ENCODE measurements at regions not wholly inside any gene's neighbourhood (a gene's known extent, or its start where the extent isn't known, plus 50 kb on each side); places are given as distances from the start of the nearest gene placed in this dataset.

DNA sequence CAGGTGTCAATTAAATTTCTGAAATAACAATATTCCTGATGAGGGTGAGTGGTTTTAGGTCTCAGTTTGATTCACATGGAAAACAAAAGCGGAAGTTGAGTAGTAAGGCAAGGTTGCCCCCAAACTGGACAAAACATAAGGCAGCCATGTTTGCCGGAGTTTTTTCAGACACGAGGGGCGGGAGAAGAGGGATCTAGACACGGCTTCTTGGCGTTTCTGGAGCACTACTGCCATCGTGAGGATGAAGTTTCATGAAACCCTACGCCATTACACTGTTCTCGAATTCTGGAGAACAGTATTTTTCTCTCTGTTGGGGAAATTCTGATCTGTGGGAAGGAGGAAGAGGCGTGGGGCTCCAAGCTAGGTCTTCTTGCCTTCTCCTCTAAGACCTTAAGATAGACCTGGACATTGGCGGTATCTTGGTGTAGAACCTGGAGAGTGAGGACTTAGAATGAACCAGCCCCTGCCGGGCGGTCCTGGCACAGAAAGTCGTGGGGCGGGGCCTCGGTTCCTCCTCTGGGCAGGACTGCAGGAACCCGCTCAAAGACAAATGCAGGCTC, 160.3 kb downstream of the OR13H1 start:
- DNase-seq = peak; percentile 92

DNA sequence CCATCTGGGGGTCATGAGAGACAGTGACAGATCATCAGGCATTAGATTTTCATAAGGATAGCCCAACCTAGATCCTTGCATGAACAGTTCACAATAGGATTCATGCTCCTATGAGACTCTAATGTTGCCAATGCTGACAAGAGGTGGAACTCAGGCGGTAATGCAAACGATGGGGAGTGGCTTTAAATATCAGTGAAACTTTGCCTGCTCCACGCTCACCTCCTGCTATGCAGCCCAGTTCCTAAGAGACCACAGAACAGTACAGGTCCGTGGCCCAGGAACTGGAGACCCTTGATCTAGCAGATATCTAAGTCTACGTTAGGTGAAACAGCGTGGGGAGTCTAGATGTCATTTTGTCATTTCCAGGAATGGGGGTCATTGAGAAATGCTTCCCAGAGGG, 165.7 kb downstream of the OR13H1 start:
- no peak for DNase-seq

DNA sequence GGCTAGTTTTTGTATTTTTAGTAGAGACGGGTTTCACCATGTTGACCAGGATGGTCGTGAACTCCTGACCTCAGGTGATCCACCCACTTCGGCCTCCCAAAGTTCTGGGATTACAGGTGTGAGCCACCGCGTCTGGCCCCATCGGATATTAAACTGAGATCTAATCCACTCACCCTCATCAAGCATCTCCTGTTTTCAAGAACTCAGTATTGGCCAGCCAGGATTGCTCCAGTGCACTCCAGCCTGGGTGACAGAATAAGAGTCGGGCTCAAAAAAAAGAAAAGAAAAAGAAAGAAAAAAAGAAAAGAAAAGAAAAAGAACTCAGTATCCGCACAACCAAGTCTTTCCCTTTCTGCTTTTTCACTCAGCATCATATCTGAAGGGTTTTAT, 167.6 kb downstream of the OR13H1 start:
- DNase-seq = no peak

DNA sequence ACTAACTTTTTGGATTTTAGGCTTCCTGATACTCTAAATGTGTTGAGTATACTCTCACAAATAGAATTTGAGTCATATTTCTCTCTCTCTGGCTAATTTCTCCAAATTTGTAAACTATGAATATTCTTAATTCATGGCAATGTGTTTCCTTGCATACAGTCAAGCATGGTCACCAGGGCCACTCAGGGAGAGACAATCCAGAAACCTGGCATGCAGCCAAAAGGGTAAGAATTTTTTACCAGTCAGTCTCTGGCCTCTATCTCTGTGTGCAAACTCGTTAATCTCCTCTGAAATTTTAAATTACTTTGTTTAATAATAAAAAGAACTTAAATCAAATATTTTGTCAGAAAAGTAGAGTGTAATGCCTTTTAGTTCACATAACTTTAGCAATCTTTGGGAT, 179.8 kb downstream of the OR13H1 start:
- DNase-seq = no peak

DNA sequence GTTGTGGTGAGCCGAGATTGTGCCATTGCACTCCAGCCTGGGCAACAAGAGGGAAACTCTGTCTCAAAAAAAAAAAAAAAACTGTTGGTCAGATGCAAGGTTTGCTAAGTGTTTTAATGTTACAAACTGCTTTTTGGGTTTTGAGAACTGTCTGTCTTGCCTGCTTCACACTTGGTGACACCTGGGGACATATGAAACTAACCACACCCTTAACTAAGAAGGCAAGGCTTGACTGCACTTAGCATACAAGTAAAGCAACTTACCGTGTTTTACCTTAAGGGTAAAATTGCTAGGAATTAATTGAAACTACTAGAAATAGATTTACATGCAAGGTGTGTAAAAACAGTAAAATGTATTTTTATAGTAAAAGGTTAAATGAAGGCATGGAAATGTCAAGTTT, 180.4 kb downstream of the OR13H1 start:
- DNase-seq = no peak

DNA sequence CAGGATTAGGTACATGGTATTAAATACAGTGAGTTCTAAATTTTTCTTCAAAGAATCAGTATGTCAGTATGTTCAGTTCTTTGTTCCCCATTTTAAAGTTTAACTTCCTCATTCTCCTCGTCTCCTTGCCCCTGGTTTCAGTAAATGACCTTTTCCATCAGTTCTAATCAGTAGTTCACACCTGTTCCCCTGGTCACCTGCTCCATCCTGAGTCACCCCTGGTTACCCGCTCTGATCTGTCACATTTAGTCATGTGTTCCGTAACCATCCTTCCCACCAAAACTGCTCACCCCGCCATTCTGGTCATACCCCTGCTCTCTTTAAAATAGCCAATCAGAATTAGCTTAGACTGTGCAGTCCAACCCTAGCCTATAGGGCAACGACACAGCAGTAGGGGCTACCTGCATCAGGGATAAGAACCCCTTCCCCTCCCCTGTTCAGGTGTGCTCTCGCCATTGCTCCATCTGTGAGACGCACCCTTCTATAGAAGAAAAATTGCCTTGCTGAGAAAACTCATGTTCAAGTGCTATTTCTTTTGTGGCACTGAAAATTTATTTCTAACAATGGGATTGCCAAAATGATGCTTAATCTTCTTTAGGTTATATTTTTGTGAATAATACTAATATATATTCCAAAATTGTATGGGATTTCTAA, 181.3 kb downstream of the OR13H1 start:
- no peak for DNase-seq

DNA sequence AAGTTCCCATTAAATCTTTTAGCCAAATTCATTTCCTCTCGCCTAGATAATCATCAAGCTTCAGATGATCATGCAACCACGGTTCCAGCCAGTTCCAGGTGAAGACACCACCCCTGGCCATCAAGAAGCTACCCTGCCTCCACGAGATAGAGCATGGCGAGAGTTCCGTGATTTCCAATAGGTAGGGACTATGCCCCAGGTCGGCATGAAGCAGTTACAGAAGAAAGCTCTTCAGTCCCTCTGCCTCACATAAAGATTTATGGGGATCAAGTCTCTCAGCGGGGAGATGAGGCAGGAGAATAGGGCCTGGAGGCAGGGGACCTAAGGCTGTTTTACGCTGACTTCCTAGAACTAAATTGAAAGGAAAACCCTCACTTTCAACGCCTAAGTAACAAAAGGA, 183.9 kb downstream of the OR13H1 start:
- no peak for DNase-seq

DNA sequence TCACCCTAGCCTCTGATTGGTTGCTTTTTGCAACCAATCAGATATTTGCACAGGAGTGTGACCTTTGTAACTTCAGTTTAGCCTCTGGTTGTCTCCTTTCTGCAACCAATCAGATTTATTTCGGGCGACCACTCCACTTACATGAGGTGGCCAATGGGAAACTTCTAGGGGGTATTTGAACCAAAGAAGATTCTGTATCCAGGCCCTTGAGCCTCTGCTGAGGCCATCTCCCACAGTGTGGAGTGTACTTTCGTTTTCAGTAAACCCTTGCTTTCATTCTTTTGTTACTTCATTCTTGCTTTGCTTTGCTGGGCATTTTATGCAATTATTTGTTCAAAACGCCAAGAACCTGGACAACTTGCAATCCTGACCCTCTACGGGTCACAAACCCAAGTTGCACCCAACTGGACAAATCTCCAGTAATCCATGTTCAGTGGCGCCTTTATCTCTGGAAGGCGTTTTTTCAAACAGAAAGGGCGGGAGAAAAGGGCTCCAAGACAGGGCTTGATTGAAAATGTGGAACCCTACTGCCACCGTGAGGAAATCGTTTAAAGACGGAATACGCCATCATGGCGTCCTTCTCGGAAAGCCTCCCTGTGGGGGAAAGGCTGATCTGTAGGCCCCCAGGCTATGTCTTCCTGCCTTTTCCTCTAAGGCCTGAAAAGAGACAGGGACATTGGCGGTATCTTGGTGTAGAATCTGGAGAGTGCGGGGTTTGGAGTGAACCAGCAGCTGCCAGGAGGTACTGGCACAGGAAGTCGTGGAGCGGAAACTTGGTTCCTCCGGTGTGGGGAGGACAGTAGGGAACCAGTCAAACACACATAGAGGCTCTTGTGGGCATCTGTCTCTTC, 184.6 kb downstream of the OR13H1 start:
- peak; percentile 84 for DNase-seq

DNA sequence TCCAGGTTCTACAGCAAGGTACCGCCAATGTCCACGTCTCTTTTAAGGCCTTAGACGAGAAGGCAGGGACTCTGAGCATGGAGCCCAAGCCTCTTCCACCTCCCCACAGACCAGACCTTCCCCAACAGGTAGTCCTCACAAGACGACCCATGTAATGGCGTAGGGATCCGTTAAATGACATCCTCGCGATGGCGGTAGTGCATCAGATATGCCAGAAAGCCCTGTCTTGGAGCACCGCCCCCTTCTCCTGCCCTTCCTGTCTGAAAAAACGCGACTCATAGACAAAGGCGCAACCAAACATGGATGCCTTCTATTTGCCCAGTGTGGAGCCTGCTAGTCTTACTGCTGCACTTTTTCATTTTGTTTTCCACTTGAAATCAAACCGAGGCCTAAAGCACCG, 185.4 kb downstream of the OR13H1 start:
- DNase-seq = peak; percentile 89

DNA sequence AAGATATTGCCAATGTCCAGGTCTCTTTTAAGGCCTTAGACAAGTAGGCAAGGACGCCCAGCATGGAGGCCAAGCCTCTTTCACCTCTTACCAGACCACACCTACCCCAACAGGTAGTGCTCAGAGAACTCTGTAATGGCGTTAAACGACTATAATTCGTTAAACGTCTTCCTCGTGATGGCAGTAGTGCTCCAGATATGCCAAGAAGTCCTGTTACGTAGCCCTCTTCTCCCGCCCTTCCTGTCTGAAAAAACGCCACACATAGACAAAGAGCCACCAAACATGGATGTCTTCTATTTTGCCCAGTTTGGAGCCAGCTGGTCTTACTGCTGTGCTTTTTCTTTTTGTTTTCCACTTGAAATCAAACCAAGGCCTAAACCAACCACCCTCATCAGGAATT, 190.7 kb downstream of the OR13H1 start:
- DNase-seq = peak; percentile 86

DNA sequence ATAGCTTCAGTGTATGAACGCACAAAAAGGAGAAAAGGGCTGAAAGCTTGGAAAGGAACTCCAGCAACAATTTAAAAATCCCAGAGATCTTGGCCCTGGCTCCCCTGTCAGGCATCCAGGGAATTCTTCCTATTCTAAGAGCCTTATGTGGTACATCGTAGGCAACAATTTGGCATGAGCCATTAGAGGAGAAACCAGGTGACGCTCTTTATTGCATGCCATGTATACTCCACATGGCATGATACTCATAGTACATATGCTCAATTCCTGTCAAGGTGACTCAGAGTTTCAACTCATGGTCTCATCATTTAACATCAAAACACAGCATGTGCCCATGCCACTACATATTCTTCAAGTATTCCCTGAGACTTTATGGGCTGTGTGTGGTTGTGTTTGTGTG, 191.3 kb downstream of the OR13H1 start:
- DNase-seq = no peak

DNA sequence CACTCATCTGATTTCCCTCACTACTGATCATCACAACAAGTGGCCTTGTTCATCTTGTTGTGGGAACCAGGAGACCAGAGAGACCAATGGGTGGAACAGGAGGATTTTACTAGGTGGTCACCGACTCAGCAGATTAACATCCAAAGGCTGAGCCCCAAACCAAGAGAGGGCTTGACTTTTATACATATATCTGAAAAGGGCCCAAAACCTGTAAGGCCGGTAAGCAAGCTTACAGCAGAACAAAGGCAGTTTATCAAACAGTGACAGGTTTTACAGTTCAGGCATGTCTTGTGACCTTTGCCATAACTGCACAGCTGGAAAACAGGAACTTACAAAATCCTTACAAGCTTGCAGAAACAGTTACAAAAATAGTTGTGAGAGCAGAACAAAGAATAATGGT, 195.9 kb downstream of the OR13H1 start:
- no peak for DNase-seq

DNA sequence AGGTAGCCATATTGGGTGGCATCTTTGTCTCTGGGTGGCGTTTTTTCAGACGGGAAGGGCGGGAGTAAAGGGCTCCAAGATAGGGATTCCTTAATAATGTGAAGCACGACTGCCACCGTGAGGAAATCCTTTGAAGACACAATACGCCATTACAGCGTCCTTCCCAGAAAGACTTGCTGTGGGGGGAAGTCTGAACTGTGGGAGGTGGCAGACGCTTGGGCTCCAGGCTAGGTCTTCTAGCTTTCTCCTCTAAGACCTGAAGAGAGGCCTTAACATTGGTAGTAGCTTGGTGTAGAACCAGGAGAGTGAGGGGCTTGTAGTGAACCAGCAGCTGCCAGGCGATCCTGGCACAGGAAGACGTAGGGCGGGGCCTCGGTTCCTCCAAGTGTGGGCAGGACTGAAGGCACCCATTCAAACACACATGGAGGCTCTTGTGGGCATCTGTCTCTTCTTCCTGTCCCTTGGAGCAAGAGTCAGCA, 197.3 kb downstream of the OR13H1 start:
- peak; percentile 89 for DNase-seq

DNA sequence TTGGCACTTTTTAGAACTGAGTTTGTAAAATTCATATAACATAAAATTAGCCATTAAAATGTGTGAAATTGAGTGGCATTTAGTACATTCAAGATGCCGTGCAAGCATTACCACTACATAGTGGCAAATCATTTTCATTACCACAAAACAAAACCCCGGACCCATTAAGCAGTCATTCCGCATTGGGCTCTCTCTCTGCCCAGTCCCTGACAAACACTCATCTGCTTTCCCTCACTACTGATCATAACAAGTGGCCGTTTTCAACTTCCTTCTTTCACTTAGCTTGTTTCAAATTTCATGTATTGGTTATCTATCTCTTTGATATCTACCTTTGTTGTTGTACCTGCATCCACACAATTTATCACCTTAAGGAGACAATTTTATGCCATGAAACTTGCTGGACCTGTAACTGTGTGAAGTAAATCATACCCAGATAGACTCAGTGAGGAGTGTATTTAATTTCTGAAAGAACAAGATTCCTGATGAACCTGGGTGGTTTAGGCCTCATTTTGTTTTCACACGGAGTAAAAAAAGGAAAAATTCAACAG, 202.1 kb downstream of the OR13H1 start:
- DNase-seq = no peak

DNA sequence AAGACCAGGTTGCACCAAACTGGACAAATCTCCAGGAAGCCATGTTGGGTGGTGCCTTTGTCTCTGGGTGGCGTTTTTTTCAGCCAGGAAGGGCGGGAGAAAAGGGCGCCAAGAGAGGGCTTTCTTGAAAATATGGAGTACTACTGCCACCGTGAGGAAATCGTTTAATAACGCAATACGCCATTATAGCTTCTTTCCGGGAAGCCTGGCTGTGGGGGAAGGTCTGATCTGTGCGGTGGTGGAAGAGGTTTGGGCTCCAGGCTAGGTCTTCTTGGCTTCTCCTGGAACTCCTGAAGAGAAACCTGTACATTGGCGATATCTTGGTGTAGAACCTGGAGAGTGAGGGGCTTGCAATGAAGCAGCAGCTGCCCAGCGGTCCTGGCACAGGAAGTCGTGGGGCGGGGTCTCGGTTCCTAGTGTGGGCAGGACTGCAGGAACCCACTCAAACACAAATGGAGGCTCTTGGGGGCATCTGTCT, 202.7 kb downstream of the OR13H1 start:
- DNase-seq = peak; percentile 75

DNA sequence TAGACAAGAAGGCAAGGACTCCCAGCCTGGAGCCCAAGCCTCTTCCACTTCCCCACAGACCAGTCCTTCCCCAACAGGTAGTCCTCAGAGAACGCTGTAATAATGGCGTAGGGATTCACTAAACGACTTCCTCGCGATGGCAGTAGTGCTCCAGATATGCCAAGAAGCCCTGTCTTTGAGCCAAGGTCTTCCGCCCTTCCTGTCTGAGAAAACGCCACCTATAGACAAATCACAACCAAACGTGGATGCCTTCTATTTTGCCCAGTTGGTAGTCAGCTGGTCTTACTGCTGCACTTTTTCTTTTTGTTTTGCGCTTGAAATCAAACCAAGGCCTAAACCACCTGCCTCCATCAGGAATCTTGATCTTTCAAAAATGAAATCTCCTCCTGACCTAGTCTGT, 203.3 kb downstream of the OR13H1 start:
- DNase-seq = peak; percentile 84

DNA sequence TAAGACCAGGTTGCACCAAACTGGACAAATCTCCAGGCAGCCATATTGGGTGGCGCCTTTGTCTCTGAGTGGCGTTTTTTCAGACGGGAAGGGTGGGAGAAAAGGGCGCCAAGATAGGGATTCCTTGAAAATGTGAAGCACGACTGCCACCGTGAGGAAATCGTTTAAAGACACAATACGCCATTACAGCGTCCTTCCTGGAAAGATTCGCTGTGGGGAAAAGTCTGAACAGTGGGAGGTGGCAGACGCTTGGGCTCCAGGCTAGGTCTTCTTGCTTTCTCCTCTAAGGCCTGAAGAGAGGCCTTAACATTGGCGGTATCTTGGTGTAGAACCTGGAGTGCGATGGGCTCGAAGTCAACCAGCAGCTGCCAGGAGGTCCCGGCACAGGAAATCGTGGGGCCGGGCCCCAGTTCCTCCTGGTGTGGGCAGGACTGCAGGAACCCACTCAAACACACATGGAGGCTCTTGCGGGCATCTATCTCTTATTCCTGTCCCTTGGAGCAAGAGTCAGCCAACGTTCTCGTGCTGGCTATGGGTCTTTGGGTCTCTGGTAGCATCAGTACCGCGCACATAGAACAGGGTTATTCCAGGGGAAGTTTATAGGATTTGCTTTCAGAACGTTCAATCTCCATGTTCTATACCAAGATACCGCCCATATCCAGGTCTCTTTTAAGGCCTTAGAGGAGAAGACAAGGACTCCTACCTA, 208.8 kb downstream of the OR13H1 start:
- DNase-seq = peak; percentile 87

DNA sequence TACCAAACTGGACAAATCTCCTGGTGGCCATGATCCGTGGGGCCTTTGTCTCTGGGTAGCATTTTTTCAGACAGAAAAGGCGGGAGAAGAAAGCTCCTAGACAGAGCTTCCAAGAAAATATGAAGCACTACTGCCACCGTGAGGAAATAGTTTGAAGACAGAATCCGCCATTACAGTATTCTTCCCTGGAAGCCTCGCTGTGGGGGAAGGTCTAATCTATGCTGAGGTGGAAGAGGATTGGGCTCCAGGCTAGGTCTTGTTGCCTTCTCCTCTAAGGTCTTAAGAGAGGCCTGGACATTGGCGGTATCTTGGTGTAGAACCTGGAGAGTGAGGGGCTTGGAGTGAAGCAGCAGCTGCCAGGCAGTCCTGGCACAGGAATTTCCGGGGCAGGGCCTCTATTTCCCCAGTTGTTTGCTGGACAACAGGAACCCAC, 218.9 kb downstream of the OR13H1 start:
- peak; percentile 68 for DNase-seq

DNA sequence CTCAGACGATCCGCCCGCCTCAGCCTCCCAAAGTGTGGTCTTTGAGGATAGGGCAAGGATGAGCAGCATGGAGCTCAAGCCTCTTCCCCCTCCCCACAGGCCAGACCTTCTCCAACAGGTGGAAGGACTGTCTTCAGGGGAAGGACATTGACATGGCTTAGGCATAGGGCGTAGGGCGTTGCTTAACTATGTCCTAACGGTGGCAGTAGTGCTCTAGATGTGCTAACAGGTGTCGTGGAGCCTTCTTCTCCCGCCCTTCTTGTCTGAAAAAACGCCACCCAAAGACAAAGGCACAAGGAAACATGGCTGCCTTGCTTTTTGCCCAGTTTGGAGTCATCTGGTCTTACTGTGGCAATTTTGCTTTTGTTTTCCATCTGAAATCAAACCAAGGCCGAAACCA, 219.8 kb downstream of the OR13H1 start:
- peak; percentile 85 for DNase-seq

DNA sequence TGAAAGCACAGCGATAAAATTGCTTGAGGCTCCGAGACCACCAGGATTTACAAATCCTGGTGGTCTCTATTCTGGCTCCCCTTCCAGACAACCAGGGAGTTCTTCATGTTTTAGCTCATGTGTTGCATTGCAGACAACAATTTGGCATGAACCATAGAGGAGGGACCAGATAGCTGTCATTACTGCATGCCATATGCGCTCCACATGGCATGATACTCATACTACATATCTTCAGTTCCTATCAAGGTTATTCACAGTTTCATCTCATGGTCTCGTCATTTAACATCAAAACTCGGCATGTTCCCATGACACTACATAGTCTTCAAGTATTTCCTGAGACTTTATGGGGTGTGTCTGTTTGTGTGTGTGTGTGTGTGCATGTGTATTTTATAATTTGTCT, 220.3 kb downstream of the OR13H1 start:
- no peak for DNase-seq

DNA sequence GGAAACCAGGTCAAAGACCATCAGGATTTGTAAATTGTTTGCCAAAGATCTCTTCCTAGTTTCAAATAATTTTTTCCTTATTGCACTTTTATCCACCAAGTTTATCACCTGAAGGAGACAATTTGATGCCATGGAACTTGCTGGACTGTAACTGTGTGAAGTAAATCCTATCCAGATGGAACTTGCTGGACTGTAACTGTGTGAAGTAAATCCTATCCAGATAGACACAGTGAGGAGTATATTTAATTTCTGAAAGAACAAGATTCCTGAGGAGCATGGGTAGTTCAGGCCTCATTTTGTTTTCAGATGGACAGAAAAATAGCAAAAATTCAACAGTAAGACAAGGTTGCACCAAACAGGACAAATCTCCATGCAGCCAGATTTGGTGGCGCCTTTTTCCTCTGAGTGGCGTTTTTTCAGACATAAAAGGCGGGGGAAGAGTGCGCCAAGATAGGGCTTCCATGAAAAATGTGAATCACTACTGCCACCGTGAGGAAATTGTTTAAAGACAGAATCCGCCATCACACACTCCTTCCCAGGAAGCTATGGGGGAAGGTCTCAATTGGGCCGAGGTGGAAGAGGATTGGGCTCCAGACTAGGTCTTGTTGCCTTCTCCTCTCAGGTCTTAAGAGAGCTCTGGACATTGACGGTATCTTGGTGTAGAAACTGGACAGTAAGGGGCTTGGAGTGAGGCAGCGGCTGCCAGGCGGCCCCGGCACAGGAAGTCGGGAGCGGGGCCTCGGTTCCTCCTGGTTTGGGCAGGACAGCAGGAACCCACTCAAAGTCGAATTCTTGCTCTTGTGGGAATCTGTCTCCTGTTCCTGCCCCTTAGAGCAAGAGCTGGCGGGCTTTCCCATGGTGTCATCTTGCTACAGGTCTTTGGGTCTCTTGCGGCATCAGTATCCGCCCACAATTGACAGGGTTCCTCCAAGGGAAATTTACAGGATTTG, 234.7 kb downstream of the OR13H1 start:
- peak; percentile 79 for DNase-seq

DNA sequence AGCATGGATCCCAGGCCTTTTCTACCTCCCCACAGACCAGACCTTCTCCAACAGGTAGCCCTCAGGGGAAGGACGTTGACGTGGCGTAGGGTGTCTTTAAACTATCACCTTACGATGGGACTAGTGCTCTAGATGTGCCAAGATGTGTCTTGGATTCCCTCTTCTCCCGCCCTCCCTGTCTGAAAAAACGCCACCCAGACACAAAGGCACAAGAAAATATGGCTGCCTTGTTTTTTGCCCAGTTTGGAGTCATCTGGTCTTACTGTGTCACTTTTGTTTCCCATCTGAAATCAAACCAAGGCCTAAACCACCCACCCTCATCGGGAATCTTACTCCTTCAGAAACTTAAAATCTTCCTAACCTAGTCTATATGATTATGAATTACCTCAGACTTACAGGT, 235.4 kb downstream of the OR13H1 start:
- DNase-seq = peak; percentile 5

Data from CD4-positive, alpha-beta T cell treated with Interleukin-6 for 4 hours (primary cell).